GM13976 (cell line): ENCODE measurements at regions not wholly inside any gene's neighbourhood (a gene's known extent, or its start where the extent isn't known, plus 50 kb on each side); places are given as distances from the start of the nearest gene placed in this dataset.

Experiments
- DNase-seq: peaks from one replicate; pipeline ENCODE4 v3.0.0; 2012; ENCODE audit warnings: low spot score
- in situ Hi-C: fragments of 300-500 bp; cut with MboI; formaldehyde crosslinking; loops from one replicate; pipeline ENCODE4 v1.12.0; 2022; ENCODE audit warnings: low sequenced_read_pairs, mixed read lengths, inconsistent platforms; ENCODE audit not compliant: unreplicated experiment
- TF ChIP-seq, protein P1 (sequence below): IDR thresholded peaks from 2 replicates; pipeline ENCODE4 v1.5.1; 2012; ENCODE audit warnings: borderline replicate concordance, mild to moderate bottlenecking; ENCODE audit not compliant: insufficient read depth; ENCODE audit errors: extremely low read depth, missing control alignments, control extremely low read depth

DNA sequence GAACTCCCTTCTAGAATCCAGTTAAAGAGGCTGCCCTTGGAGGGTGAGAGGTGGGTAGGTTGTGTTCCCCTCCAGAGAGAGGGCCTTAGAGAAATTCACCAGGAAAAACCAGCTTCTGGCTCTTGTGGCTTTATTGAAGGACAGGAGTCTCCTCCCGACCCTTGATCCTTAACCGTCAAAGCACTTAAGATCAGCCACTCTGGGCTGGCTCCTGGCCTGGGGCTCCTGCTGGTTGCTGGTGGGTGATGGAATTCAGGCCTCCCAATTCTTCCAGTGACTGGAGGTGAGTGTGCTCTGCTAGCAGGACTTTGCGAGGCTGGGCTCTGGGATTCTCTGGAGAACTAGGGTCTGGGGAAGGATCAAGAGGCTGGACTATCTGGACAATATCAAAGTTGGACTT is 75.6 kb upstream of the LGSN start:
- in situ Hi-C loops: no loop called here
- TF ChIP-seq, protein P1, sequence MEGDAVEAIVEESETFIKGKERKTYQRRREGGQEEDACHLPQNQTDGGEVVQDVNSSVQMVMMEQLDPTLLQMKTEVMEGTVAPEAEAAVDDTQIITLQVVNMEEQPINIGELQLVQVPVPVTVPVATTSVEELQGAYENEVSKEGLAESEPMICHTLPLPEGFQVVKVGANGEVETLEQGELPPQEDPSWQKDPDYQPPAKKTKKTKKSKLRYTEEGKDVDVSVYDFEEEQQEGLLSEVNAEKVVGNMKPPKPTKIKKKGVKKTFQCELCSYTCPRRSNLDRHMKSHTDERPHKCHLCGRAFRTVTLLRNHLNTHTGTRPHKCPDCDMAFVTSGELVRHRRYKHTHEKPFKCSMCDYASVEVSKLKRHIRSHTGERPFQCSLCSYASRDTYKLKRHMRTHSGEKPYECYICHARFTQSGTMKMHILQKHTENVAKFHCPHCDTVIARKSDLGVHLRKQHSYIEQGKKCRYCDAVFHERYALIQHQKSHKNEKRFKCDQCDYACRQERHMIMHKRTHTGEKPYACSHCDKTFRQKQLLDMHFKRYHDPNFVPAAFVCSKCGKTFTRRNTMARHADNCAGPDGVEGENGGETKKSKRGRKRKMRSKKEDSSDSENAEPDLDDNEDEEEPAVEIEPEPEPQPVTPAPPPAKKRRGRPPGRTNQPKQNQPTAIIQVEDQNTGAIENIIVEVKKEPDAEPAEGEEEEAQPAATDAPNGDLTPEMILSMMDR: no peak
- no peak for DNase-seq

DNA sequence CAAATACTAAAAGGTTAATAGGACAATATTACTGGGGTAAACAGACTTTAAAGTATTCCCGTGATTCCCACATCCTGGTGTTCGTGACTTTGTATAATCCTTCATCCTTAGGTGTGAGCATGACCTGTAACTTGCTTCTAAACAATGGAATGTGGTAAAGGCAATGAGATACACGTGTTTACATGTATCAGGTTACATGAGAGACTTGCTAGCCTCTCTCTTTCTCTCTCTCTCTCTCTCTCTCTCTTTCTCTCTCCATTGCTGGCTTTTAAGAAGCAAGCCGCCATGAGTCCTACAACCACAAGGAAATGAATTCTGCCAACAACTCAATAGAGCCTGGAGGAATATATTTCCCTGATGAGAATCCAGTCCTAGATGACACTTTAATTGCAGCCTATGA is 83.9 kb upstream of the LGSN start:
- in situ Hi-C loops: no loop called here
- TF ChIP-seq, protein P1: no peak
- no peak for DNase-seq

DNA sequence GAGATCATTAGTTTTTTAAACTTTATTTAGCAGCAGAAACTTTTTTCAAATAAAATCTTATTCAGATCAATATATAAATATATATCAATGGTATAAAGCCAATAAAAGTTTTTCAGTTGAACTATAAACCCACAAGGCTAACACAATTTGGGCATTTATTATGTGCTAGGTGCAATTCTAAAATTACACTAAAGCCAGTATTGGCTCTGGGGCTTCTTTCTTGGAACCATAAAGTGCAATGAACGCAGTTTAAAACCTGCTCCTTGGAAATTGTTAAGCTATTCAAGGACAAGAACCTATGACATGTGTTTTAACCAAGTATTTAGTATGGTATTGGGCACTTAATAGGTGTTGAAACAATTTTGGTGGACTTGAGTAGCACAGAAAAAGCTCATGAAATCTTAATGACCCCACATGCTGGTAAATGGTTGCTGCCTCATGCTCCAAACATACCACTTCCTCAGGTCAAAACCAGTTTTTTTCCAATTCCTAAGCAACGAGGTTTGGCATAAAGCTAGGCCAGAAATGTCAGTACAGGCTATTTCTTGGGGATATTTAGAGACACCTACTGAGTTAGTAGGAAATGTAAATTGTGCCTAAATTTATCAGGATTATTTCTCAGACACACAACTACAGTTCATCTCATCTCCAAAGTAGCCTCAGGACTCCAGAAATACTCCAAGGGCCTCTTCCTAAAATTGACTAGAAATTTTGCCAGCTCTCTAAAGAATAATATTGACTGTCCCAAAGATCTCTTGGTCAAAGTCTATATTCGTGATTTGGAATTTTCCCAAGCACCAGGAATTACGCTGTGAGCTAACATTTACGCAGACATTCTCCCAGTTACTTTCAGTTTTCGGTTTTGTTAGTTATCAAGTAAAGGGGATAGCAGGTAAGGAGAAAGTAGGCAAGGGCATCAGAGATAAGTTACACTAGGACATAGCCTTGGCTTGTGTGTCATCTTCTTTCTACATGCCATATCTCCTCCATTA is 90.9 kb upstream of the LGSN start:
- TF ChIP-seq, protein P1: no peak
- in situ Hi-C loops: no loop called here
- DNase-seq: no peak

DNA sequence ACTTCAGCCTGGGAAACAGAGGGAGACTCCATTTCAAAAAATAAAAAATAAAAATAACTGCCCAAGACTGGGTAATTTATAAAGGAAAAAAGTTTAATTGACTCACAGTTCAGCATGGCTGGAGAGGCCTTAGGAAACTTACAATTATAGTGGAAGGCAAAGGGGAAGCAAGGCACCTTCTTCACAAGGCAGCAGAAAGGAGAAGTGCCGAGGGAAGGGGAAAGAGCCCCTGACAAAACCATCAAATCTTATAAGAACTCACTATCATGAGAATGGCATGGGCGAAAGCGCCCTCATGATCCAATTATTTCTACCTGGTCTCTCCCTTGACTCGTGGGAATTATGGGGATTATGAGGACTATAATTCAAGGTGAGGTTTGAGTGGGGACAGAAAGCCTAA is 95.5 kb upstream of the LGSN start:
- in situ Hi-C loops: no loop called here
- TF ChIP-seq, protein P1: no peak
- no peak for DNase-seq

DNA sequence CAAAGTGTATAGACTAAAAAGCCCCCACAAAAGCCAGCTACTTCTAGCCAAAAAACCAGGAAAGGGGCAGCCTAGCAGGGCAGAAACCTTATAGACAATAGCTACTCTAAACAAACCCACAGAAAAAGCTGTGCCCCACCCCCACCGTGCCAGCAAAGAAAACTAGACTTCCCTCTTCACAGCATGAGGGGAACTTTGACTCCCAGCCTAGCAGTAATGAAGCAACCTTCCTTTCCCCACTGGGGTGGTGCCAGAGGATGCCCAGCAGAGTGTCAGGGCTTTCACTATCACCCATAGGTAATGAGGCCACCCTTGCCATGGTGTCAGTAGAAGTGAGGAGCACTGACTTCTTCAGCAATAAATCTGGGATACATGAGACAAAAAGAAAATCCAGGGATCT is 99.0 kb upstream of the LGSN start:
- in situ Hi-C loops: no loop called here
- TF ChIP-seq, protein P1: no peak
- DNase-seq: no peak

DNA sequence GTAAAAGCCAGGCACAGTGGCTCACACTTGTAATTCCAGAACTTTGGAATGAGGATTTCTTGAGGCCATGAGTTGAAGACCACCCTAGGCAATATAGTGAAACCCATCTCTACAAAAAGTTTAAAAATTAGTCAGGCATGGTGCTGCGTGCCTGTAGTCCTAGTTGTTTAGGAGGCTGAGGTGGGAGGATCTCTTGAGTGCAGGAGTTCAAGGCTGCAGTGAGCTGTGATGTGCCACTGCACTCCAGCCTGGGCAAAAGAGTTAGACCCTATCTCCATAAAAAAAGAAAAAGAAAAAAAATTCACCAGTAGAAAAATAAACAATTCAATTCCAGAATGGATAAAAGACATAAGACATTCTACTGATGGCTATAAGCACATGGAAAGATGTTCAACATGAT is 104.9 kb upstream of the LGSN start:
- in situ Hi-C loops: no loop called here
- TF ChIP-seq, protein P1: no peak
- DNase-seq: no peak
